H9 (cell line): ENCODE measurements at regions not wholly inside any gene's neighbourhood (a gene's known extent, or its start where the extent isn't known, plus 50 kb on each side); places are given as distances from the start of the nearest gene placed in this dataset.

Experiments used
- DNase-seq: peaks from one replicate; pipeline ENCODE4 v3.0.0-alpha.2; 2017
- H2AFZ ChIP-seq: one replicate; pipeline ENCODE4 v1.6.1; 2013; ENCODE audit warnings: mild to moderate bottlenecking, low read length, control low read depth, moderate library complexity
- H2AK5ac ChIP-seq: 2 replicates; pipeline ENCODE4 v1.6.1; 2013; ENCODE audit warnings: low read length, control low read depth, mixed read lengths; ENCODE audit not compliant: insufficient read length
- H2BK120ac ChIP-seq: one replicate; pipeline ENCODE4 v1.6.1; 2013; ENCODE audit warnings: low read depth, mild to moderate bottlenecking, low read length, control low read depth, inconsistent platforms; ENCODE audit not compliant: poor library complexity, severe bottlenecking
- H2BK12ac ChIP-seq: 2 replicates; pipeline ENCODE4 v1.6.1; 2013; ENCODE audit warnings: low read length, control low read depth, mixed read lengths, low read depth; ENCODE audit not compliant: insufficient read length
- H2BK15ac ChIP-seq: 2 replicates; pipeline ENCODE4 v1.6.1; 2013; ENCODE audit warnings: low read depth, low read length, control low read depth
- H2BK20ac ChIP-seq: one replicate; pipeline ENCODE4 v1.6.1; 2013; ENCODE audit warnings: low read depth, mild to moderate bottlenecking, low read length, control low read depth, inconsistent platforms; ENCODE audit not compliant: poor library complexity, severe bottlenecking
- H2BK5ac ChIP-seq: 2 replicates; pipeline ENCODE4 v1.6.1; 2013; ENCODE audit warnings: low read length, control low read depth, mixed read lengths; ENCODE audit not compliant: insufficient read length
- H3K14ac ChIP-seq: 2 replicates; pipeline ENCODE4 v1.6.1; 2013; ENCODE audit warnings: low read length, control low read depth; ENCODE audit not compliant: insufficient read depth
- H3K18ac ChIP-seq: 2 replicates; pipeline ENCODE4 v1.6.1; 2013; ENCODE audit warnings: low read depth, mild to moderate bottlenecking, mixed read lengths, low read length, control low read depth; ENCODE audit not compliant: insufficient read length
- H3K23ac ChIP-seq: 2 replicates; pipeline ENCODE4 v1.6.1; 2013; ENCODE audit warnings: low read length, control low read depth, mixed read lengths, low read depth; ENCODE audit not compliant: insufficient read length
- H3K23me2 ChIP-seq: 2 replicates; pipeline ENCODE4 v1.6.1; 2013; ENCODE audit warnings: low read depth, mild to moderate bottlenecking, mixed read lengths, low read length, control low read depth; ENCODE audit not compliant: insufficient read length, poor library complexity, severe bottlenecking
- H3K27ac ChIP-seq: 2 replicates; pipeline ENCODE4 v1.5.1; 2013; ENCODE audit warnings: low read length, control low read depth, mixed read lengths, low read depth; ENCODE audit not compliant: insufficient read length
- H3K27me3 ChIP-seq: 2 replicates; pipeline ENCODE4 v1.6.1; 2013; ENCODE audit warnings: low read length, control low read depth, inconsistent platforms; ENCODE audit not compliant: insufficient read depth
- H3K4ac ChIP-seq: 2 replicates; pipeline ENCODE4 v1.6.1; 2013; ENCODE audit warnings: low read depth, mild to moderate bottlenecking, control low read depth, inconsistent platforms, low read length, moderate library complexity
- H3K4me1 ChIP-seq: 2 replicates; pipeline ENCODE4 v1.6.1; 2013; ENCODE audit warnings: low read length, control low read depth, inconsistent platforms; ENCODE audit not compliant: insufficient read depth
- H3K4me2 ChIP-seq: 2 replicates; pipeline ENCODE4 v1.6.1; 2013; ENCODE audit warnings: low read length, control low read depth, mixed read lengths; ENCODE audit not compliant: insufficient read length, insufficient read depth
- H3K56ac ChIP-seq: 2 replicates; pipeline ENCODE4 v1.6.1; 2013; ENCODE audit warnings: low read depth, mild to moderate bottlenecking, mixed read lengths, low read length, control low read depth; ENCODE audit not compliant: insufficient read length
- H3K79me1 ChIP-seq: 2 replicates; pipeline ENCODE4 v1.6.1; 2013; ENCODE audit warnings: low read depth, mild to moderate bottlenecking, moderate library complexity, low read length, control low read depth, inconsistent platforms; ENCODE audit not compliant: insufficient read depth, poor library complexity, severe bottlenecking
- H3K79me2 ChIP-seq: 2 replicates; pipeline ENCODE4 v1.6.1; 2013; ENCODE audit warnings: low read length, control low read depth, inconsistent platforms; ENCODE audit not compliant: insufficient read depth
- H3K9ac ChIP-seq: 2 replicates; pipeline ENCODE4 v1.6.1; 2013; ENCODE audit warnings: low read length, control low read depth, mixed read lengths; ENCODE audit not compliant: insufficient read length; ENCODE audit errors: extremely low read depth
- H3K9me3 ChIP-seq: one replicate; pipeline ENCODE4 v1.6.1; 2013; ENCODE audit warnings: low read depth, low read length, inconsistent platforms; ENCODE audit not compliant: control insufficient read depth
- H3T11ph ChIP-seq: one replicate; pipeline ENCODE4 v1.6.1; 2013; ENCODE audit warnings: mild to moderate bottlenecking, low read length, control low read depth, inconsistent platforms
- H4K20me1 ChIP-seq: one replicate; pipeline ENCODE4 v1.6.1; 2013; ENCODE audit not compliant: control insufficient read depth, insufficient read length, insufficient read depth
- H4K5ac ChIP-seq: 2 replicates; pipeline ENCODE4 v1.6.1; 2013; ENCODE audit warnings: low read depth, mild to moderate bottlenecking, mixed read lengths, low read length, control low read depth; ENCODE audit not compliant: insufficient read length
- H4K8ac ChIP-seq: replicated peaks from 2 replicates; pipeline ENCODE4 v1.6.1; 2013; ENCODE audit warnings: low read length, control low read depth, mixed read lengths, low read depth; ENCODE audit not compliant: insufficient read length
- H4K91ac ChIP-seq: 2 replicates; pipeline ENCODE4 v1.6.1; 2013; ENCODE audit warnings: low read depth, mild to moderate bottlenecking, moderate library complexity, mixed read lengths, low read length, control low read depth; ENCODE audit not compliant: insufficient read length
- H3K27ac Mint-ChIP-seq, 3 experiments: 2 replicates in 2 of 3; 3 replicates in 1 of 3; pipeline ENCODE4 v1.8.0; 2020 to 2021; ENCODE audit warnings: mixed read lengths in 3 of 3, mild to moderate bottlenecking in 1 of 3, moderate library complexity in 1 of 3
- H3K27me3 Mint-ChIP-seq: 2 replicates; pipeline ENCODE4 v1.8.0; 2021; ENCODE audit warnings: low read depth, mild to moderate bottlenecking, moderate library complexity, mixed read lengths
- H3K36me3 Mint-ChIP-seq, 3 experiments: 2 replicates in 2 of 3; 3 replicates in 1 of 3; pipeline ENCODE4 v1.8.0; 2020 to 2021; ENCODE audit warnings: low read depth in 3 of 3, mixed read lengths in 3 of 3; ENCODE audit not compliant: insufficient read depth in 1 of 3
- H3K4me1 Mint-ChIP-seq, 2 experiments: 2 replicates each; pipeline ENCODE4 v1.8.0; 2020; ENCODE audit warnings: mixed read lengths in 2 of 2
- H3K4me3 Mint-ChIP-seq, 2 experiments: 2 replicates in 1 of 2; 3 replicates in 1 of 2; pipeline ENCODE4 v1.8.0; 2020 to 2021; ENCODE audit warnings: mild to moderate bottlenecking in 2 of 2, mixed read lengths in 2 of 2, moderate library complexity in 1 of 2
- H3K9me3 Mint-ChIP-seq, 2 experiments: 2 replicates in 1 of 2; 3 replicates in 1 of 2; pipeline ENCODE4 v1.8.0; 2020; ENCODE audit warnings: mild to moderate bottlenecking in 2 of 2, mixed read lengths in 2 of 2, moderate library complexity in 1 of 2
- WGBS: extraction: QIAGEN DNeasy Blood & Tissue Kit; methylation state at CpG from one replicate; pipeline ENCODE4 v1.1.7; 2013; ENCODE audit warnings: missing lambda C conversion rate, low lambda C conversion rate, mixed read lengths; ENCODE audit not compliant: insufficient read length; ENCODE audit errors: extremely low coverage; 5-methylcytosine and 5-hydroxymethylcytosine counted together
- TF ChIP-seq, protein P1 (sequence below): fragments of 200-600 bp; sonication (generic); conservative IDR thresholded peaks from 3 replicates; pipeline ENCODE4 v1.8.0; 2021; ENCODE audit warnings: antibody characterized with exemption, mild to moderate bottlenecking

GRCh38 chr15:26294059-26294689, 431.0 kb upstream of the ATP10A start:
- no peaks in the 10 kb centered on the region for H3K23me2 ChIP-seq
- no peak overlapping the region for H3K4me2 ChIP-seq
- no CpG with 5 or more reads among the region's 5 CpGs for WGBS
- no peak overlapping the region for H3K4me3 Mint-ChIP-seq
- H2BK12ac ChIP-seq: no peak overlapping the region
- no peak overlapping the region for H2AK5ac ChIP-seq
- H4K91ac ChIP-seq: no peak overlapping the region
- no peak overlapping the region for H2BK120ac ChIP-seq
- H3K27me3 Mint-ChIP-seq: peaks cover 2% of the 10 kb centered on the region; the same call in 1 of the 2 replicates
- no peak overlapping the region for H2AFZ ChIP-seq
- H3K4me1 Mint-ChIP-seq: peaks cover 28% of the 10 kb centered on the region in 2 experiments
- H3K4ac ChIP-seq: no peak overlapping the region
- peaks cover 13 to 19% of the 10 kb centered on the region in 2 experiments for H3K9me3 Mint-ChIP-seq
- no peaks in the 10 kb centered on the region for H3K27me3 ChIP-seq
- H3K9me3 ChIP-seq: no peaks in the 10 kb centered on the region
- H3T11ph ChIP-seq: no peak overlapping the region
- no peak overlapping the region for H2BK20ac ChIP-seq
- TF ChIP-seq, protein P1, sequence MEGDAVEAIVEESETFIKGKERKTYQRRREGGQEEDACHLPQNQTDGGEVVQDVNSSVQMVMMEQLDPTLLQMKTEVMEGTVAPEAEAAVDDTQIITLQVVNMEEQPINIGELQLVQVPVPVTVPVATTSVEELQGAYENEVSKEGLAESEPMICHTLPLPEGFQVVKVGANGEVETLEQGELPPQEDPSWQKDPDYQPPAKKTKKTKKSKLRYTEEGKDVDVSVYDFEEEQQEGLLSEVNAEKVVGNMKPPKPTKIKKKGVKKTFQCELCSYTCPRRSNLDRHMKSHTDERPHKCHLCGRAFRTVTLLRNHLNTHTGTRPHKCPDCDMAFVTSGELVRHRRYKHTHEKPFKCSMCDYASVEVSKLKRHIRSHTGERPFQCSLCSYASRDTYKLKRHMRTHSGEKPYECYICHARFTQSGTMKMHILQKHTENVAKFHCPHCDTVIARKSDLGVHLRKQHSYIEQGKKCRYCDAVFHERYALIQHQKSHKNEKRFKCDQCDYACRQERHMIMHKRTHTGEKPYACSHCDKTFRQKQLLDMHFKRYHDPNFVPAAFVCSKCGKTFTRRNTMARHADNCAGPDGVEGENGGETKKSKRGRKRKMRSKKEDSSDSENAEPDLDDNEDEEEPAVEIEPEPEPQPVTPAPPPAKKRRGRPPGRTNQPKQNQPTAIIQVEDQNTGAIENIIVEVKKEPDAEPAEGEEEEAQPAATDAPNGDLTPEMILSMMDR: peak; percentile 62
- H3K23ac ChIP-seq: no peak overlapping the region
- no peaks in the 10 kb centered on the region for H4K20me1 ChIP-seq
- H3K27ac Mint-ChIP-seq: peak overlapping the region in 1 of 3 experiments; percentile 24; a peak in 2 of 7 replicates
- DNase-seq: peak; percentile 84
- no peak overlapping the region for H4K5ac ChIP-seq
- H3K4me1 ChIP-seq: peaks cover 3% of the 10 kb centered on the region; the same call in 1 of the 2 replicates
- no peak overlapping the region for H3K56ac ChIP-seq
- no peak overlapping the region for H2BK5ac ChIP-seq
- no peak overlapping the region for H3K9ac ChIP-seq
- peaks cover 5 to 17% (median 12%) of the 10 kb centered on the region in 3 experiments for H3K36me3 Mint-ChIP-seq
- H3K27ac ChIP-seq: no peak overlapping the region
- H3K79me2 ChIP-seq: no peaks in the 10 kb centered on the region
- H2BK15ac ChIP-seq: no peak overlapping the region
- no peaks in the 10 kb centered on the region for H3K79me1 ChIP-seq
- no peak overlapping the region for H3K14ac ChIP-seq
- H3K18ac ChIP-seq: no peak overlapping the region
- no peak overlapping the region for H4K8ac ChIP-seq
